Hematopoietic multipotent progenitor cell treated with erythropoietin and hydrocortisone succinate and interleukin-3 and kit ligand, for 8 days (in vitro differentiated cells): ENCODE measurements at regions not wholly inside any gene's neighbourhood (a gene's known extent, or its start where the extent isn't known, plus 50 kb on each side); places are given as distances from the start of the nearest gene placed in this dataset.
"Not testable (repeated sequence)": the region's sequence is repeated elsewhere in the genome, so short reads cannot be mapped to it uniquely, and the experiment has no call there.

Source experiments
- DNase-seq: peaks from one replicate; pipeline ENCODE4 v3.0.0-alpha.2; 2015

DNA sequence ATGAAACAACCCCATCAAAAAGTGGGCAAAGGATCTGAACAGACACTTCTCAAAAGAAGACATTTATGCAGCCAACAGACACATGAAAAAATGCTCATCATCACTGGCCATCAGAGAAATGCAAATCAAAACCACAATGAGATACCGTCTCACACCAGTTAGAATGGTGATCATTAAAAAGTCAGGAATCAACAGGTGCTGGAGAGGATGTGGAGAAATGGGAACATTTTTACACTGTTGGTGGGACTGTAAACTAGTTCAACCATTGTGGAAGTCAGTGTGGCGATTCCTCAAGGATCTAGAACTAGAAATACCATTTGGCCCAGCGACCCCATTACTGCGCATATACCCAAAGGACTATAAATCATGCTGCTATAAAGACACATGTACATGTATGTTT is 179.1 kb downstream of the LRRC70 start:
- DNase-seq: not testable (repeated sequence)

DNA sequence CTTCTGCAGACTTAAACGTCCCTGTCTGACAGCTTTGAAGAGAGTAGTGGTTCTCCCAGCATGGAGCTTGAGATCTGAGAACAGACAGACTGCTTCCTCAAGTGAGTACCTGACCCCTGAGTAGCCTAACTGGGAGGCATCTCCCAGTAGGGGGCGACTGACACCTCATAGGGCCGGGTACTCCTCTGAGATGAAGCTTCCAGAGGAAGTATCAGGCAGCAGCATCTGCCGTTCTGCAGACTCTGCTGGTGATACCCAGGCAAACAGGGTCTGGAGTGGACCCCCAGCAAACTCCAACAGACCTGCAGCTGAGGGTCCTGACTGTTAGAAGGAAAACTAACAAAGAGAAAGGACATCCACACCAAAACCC is 174.4 kb downstream of the LRRC70 start:
- not testable (repeated sequence) for DNase-seq

DNA sequence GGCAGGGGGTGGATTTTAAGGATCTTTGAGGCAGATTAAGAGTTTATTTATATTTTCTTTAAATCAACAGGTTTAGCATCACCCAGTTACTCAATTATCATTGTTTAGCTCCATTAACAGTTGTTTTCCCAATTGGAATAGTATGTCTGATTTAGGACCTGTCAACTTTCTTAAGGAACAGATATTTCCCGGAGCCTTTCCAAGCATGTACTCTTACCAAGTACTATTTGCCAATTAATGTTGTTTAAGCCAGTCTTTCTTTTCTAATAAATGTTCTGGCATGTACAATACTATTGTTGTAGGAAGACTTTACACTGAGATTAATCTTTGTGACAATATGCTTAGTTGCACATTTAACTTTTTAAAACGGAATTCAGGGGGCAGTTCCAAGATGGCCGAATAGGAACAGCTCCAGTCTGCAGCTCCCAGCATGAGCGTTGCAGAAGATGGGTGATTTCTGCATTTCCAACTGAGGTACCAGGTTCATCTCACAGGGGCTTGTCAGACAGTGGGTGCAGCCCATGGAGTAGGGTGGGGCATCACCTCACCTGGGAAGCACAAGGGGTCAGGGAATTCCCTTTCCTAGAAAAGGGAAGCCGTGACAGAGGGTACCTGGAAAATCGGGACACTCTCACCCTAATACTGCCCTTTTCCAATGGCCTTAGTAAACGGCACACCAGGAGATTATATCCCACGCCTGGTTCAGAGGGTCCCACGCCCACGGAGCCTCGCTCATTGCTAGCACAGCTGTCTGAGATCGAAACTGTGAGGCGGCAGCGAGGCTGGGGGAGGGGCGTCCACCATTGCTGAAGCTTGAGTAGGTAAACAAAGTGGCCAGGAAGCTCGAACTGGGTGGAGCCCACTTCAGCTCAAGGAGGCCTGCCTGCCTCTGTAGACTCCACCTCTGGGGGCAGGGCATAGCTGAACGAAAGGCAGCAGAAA is 173.7 kb downstream of the LRRC70 start:
- DNase-seq: not testable (repeated sequence)

GRCh38 chr5:62742207-62742606 is 163.6 kb downstream of the LRRC70 start:
- DNase-seq: no peak

DNA sequence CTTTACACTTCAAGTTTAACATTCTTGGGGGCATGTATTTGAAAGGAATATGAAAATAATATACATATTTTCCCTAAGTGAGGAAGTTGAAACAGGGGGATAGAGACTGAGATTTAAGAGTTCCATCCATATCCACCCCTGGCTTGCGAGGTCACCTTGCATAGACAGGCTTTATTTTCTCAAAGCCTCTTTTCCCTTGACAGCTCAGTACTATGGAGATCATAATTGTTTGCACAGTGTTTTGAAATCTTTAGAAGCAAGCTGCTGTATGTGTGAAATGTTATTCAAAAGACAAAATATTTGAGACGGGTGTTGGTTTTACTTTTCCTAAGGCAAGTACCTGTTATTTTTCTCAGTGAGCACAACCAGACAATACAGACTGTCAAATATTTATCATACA is 163.1 kb downstream of the LRRC70 start:
- no peak for DNase-seq

DNA sequence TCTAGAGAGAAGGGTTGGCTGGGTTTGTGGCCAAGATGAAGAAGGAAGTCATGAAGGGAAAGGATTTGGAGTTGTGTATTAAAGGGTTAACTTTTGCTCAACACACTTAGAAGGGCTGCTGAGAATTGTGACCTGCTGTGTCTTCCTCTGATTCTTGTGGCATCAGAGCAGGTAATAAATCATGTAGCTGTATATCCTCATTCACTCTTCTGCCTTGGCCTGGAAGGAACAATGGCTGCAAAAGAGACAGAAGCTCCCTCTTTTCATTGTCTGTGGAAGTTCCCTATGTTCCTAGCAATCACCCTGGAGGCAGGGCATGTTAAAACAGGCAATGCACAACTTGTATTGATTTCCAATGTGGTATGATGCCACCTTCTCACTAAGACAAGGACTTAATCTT is 159.1 kb downstream of the LRRC70 start:
- DNase-seq: no peak

DNA sequence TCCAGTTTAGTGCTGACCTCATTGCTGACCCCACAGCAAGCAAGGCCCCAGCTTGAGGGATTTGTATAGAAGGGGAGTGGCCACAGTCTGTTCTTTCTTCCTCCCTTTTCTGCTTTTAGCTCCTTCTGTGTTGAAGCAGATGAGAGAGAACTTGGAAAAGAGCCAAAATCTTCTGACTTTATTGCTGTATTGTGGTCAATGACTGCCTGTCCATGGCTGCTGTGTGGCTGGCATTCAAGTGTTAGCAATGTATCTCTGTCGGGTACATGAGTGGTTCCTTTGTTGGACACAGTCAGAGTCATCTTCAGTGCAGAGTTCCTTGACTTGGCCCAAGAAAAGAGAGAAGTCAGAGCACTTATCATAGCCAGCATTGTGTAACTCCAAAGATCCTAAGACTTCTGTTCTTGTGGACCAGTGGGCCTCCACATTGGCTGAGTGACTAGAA is 154.1 kb downstream of the LRRC70 start:
- no peak for DNase-seq

DNA sequence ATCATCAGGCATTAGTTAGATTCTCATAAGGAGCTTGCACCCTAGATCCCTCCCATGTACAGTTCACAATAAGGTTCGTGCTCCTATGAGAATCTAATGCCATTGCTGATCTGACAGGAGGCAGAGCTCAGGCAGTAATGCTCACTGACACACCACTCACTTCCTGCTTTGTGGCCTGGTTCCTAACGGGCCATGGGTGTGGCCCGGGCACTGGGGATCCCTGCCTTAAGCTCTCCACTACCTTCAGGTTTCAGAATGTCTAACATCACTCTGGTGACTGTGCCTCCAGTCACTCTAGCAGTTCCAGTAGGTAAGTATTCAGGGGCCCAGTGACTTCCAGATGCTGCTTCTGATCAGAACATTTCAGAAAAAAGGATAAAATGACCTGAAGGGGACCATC is 152.4 kb downstream of the LRRC70 start:
- no peak for DNase-seq

DNA sequence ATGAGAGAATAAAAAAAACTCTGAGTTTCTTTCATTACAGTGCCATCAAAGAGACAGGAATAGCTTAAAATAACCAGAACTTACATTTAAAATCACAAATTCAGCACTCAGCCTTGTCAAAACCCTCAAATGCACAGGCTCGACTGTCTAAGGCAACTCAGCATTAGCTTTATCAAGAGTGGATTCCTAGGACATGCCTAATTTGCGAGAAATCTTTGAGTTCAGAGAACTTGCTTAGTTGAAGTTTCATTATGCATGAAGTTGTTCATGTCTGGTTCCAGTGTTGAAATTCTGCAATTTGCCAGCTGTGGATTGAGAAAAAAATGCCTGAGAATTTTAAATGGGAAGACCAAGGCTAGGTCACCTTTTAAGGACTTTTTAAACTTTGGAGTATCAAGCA is 151.1 kb downstream of the LRRC70 start:
- DNase-seq: no peak

DNA sequence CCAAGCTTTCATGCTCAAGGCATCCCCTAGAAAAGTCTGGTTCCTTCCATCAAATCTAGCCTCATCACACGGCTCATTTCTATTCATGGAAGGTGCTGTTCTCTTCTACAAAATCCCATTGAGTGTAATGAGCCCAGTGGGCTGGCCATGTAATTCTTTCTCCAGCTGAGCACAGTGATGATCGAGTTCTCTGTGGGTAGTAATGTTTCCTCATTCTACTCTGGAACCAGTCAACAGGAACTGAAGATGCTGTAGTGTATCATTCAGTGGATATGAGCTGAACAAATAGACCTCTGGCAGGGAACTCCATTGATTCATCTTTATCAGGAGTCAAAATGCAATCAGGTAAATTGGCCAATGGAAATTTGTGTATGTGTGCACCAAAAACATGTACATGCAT is 149.2 kb downstream of the LRRC70 start:
- DNase-seq: no peak

DNA sequence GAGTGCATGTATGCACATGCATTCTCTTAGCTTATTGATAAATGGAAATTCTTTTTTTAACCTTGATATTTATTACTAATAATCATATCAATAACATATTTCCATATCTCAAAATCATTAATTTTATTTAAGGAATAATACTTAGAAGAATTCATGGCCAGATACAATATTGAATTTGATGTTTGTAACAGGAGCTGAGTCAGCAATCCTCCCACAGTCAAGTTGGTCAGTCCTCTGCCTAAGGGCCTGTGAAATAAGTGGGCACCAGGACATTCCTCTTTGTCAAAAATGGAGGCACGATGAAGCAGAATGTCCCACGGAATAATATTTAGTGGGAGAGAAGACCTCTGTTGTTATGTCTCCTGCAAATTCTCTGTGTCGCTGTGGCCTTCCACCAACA is 148.6 kb downstream of the LRRC70 start:
- DNase-seq: no peak

GRCh38 chr5:62722360-62722759 is 143.7 kb downstream of the LRRC70 start:
- no peak for DNase-seq

DNA sequence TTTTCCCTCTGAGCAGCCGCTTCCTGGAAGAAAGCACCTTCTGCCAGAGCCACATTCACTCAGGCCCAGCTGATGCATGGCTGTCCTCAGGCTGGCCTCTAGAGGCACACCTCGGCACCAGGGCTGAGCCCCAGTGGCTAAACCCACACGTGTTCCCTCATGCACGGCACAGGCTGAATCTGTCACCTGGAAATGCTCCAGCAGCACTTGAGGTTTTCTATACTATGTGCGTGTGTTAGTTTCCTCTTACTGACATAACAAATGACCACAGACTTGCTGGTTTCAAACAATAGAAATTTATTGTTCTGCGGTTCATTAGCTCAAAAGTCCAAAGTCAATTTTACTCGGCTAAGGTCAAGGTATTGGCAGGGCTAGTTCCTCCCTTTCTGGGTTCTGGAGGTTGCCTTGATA is 141.4 kb downstream of the LRRC70 start:
- peak; percentile 27 for DNase-seq

DNA sequence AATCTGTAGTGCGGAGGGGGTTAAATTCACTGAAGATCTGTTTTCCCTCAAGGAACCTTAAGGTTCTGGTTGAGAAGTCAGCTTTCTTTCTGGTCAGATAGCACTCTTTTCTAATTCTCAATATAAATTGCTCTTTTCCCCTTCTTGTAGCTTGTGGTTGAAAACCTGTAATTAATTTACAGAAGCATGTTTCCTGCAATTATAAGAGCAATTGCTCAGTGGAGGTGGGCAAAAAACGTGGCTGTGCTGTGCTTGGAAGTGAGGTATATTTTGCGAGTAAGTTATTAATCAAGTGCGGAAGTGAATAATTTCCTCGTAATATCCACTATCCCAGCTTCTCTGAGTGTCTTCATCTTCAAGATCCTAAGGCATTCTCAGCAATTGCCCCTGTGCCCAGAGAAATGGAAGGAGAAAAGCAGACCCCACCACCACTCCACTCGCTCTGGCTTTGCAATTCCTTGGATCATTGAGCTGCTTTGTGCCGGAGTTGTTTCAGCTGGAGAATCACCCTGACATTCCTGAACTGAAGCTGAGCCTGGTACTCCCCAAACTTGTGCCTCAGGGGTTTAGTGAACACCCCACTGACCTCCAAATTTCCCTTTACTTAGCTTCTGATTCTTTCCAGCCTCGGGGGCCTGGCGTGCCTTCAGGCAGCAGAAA is 140.6 kb downstream of the LRRC70 start:
- DNase-seq: no peak

DNA sequence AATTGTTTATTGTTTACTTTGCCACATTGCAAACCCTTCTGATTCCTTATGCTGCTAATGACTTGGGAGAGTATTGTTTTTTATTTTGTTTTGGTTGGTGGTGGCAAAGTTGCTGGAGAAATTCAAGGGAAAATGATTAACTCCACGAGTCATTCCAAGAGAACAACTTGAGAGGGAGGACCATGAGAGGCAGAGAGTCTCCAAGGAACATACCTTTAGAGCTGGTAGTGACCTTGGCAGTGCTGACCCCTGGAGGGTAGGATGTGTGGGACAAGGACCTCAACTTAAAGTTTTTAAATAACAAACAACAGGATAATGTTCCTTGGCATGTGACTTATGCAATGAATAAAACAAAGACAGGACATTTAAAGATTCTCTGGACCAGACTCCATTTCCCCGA is 139.7 kb downstream of the LRRC70 start:
- DNase-seq: no peak

- no peak for DNase-seq
These were observed 138.8 kb downstream of the LRRC70 start for GRCh38 chr5:62717301-62717933.

- DNase-seq: no peak
These were observed 135.7 kb downstream of the LRRC70 start for GRCh38 chr5:62714296-62714695.

- no peak for DNase-seq
These were observed 130.1 kb downstream of the LRRC70 start for GRCh38 chr5:62708481-62709325.

- no peak for DNase-seq
These were observed 128.9 kb downstream of the LRRC70 start for GRCh38 chr5:62707563-62707962.

- no peak for DNase-seq
These were observed 128.5 kb downstream of the LRRC70 start for GRCh38 chr5:62707131-62707530.

DNA sequence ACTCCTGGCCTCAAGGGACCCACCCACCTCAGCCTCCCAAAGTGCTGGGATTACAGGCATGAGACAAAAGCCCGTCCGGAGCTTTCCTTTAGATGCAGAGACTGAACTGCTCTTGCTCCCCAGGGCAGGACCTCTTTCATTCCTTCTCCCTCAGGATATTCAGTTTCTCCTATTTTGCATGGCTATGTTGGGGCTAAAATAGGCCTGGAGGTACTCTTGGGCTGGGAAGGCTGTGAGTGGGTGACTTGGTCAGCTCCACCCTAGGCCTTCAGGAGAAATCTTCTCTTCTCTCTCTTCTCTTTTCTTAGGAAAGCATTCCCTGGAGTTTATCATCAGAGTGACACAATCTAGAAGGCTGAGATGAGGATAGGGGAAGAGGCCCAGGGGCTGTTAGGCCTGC is 126.4 kb downstream of the LRRC70 start:
- no peak for DNase-seq

GRCh38 chr5:62702126-62702525 is 123.5 kb downstream of the LRRC70 start:
- no peak for DNase-seq

GRCh38 chr5:62701036-62701435 is 122.4 kb downstream of the LRRC70 start:
- no peak for DNase-seq
